A673 (cell line): ENCODE measurements at regions not wholly inside any gene's neighbourhood (a gene's known extent, or its start where the extent isn't known, plus 50 kb on each side); places are given as distances from the start of the nearest gene placed in this dataset.

Source experiments
- CTCF ChIP-seq: fragments of 300-800, 200-600 bp; sonication (generic); conservative IDR thresholded peaks from 2 replicates; pipeline ENCODE4 v1.5.1; 2017; ENCODE audit warnings: low read depth, mild to moderate bottlenecking, antibody characterized with exemption, low read length, moderate library complexity, mixed read lengths
- EZH2 ChIP-seq: fragments of 200-600 bp; sonication (generic); IDR thresholded peaks from 2 replicates; pipeline ENCODE4 v1.6.1; 2017; ENCODE audit warnings: borderline replicate concordance, low read depth, mild to moderate bottlenecking, mixed read lengths, antibody characterized with exemption, low read length; ENCODE audit not compliant: poor library complexity, severe bottlenecking

- TF ChIP-seq CTCF (no peak), EZH2 (no peak)
Measured at GRCh38 chr4:123558865-123559264, 162.3 kb downstream of the SPRY1 start.
